ENCODE measurements at regions not wholly inside any gene's neighbourhood (a gene's known extent, or its start where the extent isn't known, plus 50 kb on each side); places are given as distances from the start of the nearest gene placed in this dataset.

- TF ChIP-seq CTCF (IDR thresholded peaks at IDR 0.05): no peak
- no peak for TF ChIP-seq POLR2A (IDR thresholded peaks at IDR 0.05)
Observed at GRCh38 chr19:31675193-31675913, 326.1 kb upstream of the TSHZ3 start.
